ENCODE measurements at regions not wholly inside any gene's neighbourhood (a gene's known extent, or its start where the extent isn't known, plus 50 kb on each side); places are given as distances from the start of the nearest gene placed in this dataset.
A peak's percentile ranks its signal among the peaks of the same experiment; 100 is the strongest.

GRCh38 chr6:165864925-165865324 is 201.9 kb upstream of the PDE10A start:
- DNase-seq, result no peak

- no peak for DNase-seq
Measured at GRCh38 chr6:165864218-165864617, 201.2 kb upstream of the PDE10A start.

DNA sequence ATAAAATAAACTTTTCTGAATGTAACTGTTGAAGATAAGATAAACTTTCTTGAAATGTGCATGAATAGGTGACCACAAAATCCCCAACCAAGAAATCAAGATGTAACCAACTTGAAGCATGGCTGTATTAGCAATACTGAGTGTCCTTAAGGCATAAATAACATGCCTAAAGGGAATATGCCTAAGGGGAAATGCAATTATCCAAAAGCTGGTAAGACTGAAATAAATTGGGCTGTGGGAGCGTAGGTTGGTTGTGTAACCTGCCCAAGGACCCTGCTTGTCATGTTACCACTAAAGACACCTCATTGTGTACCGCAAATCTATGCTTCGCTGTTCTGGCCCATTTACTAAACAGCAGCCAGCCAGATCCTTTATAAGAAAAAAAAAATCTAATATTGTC is 200.8 kb upstream of the PDE10A start:
- DNase-seq, result no peak

GRCh38 chr6:165862813-165863212 is 199.8 kb upstream of the PDE10A start:
- no peak for DNase-seq

DNA sequence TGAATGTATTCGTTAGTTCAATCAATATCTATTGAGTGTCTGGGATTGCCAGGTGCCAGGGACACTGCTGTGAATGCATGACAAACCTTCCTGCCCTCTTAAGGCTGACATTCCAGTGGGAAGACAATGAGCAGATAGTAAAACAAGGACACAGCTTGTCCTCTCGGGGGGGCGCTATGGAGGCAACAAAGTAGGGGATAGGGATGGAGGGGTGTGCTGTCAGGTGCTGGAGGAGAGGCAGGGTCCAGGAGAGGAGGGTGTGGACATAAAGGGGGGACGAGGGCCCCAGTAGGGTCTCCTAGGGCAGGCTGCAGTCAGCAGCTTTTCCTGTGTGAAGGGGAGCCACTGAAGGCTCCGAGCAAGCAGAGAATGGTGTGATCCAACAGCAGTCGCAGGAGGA is 198.2 kb upstream of the PDE10A start:
- DNase-seq, result no peak

DNA sequence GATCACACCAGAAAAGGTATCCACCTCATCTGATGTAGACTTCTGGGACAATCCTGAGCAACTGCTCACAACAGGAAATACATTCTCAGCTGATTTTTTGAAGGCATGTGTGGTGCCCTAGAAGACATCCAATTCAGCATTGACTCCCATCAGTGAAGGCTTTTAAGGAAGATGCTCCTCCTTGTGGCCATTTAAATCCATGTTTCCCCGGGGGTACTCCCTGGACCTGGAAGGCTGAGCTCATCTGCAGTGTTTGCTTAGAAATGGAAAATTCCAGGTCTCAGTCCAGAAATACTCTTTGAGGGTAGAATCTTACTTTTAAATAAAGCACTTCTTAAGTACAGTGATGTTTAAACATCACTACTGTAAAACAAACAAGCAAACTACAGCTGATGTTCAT is 195.5 kb upstream of the PDE10A start:
- DNase-seq, result no peak

GRCh38 chr6:165855856-165856255 is 192.8 kb upstream of the PDE10A start:
- DNase-seq, result no peak

DNA sequence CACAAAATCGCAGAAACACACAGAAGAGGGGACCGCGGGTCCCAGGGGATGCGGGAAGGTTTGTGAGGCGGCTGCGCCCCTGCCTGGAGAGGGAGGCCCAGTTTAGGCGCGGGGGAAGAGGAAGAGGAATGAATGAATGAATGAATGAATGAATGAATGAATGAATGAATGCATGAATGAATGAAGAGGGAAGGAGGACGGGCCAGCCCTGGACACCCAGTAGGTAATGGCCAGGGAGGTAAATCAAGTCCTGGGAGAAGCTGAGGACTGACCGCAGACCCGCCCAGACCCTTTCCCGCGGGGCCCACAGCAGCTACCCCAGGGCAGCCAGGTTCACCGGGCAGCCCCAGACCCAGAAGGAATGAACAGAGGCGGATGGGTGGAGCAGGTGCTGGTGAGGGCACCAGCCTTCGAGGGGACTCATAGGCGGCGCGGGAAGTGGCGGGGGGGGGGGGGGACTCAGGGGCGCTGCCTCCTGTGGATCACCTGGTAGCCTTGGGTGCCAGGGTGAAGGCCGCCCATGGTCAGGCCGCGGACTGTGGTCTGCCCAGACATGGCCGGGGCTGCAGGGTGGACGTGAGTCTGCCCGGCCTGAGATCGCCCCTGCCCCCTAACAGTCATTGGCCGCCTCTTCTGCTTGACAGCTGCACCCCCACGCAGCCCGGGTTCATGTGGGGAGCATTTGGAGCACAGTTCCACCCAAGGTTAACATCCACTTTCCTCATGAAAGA is 192.0 kb upstream of the PDE10A start:
- no peak for DNase-seq

- DNase-seq, result no peak
Measured at GRCh38 chr6:165854061-165854862, 191.2 kb upstream of the PDE10A start.

- no peak for DNase-seq
Measured at GRCh38 chr6:165852676-165853075, 189.6 kb upstream of the PDE10A start.

DNA sequence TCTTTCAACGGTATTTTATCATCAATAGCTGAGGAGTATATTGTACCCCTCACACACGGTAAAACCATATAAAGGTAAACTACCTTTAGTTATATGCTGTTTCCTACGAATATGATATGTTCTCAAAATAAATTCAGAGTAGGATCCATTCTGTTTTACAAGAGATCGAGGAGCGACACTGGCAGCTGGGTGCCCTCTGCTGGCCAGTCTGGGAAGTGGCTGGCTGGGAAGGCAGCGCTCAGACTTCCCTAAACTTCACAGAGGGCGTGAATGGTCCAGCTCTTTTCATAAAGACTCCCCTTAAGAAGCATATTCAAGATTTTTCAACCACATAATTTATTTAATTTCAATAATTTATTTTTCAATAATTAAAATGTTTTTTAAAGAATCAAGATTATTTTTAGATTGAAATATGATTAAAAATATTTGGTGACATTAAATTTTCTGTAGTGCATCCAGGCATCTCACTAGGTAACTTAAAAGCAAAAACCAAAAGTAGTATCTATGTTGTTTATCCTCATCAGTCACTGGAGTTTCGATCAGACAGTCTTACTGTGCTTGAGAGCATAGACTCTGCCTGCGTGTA is 187.5 kb upstream of the PDE10A start:
- DNase-seq, result peak; percentile 4

DNA sequence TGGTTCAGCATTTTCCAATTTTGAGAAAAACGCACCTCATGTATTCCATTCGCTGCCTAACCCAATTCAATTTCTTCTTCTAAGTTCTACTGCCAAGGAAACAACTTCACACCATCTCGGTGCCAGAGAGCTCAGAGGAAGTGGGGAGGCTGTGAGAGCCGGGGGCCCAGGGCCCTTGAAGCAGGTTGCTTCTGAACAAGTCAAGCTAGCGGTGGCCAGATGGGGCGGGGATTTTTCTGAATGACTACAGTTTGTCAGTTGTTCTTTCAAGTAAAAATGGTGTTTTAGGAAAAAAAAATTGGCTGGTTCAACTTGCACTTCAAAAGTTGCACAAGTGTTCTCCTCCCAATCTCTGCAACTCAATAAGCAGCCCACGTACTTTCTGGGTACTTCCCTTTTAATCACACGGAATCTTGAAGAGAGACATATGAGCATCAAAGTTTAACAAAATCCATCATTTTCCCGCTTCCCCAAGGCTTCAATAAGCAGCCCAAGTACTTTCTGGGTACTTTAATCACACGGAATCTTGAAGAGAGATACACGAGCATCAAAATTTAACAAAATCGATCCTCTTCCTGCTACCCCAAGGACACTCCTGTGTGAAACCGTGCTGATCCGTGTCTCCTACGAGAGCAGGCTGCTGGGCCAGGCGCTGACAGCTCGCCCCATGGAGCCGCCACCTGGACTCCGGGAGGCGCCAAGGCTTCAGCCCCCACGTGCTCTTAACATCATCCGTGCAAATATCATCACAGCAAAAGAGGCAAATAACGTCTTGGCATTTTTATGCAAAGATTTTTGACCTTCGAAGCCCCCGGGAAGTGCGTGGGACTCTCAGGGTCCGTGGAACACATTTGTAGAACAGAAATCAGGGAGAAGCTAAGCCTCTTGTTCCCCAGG is 186.7 kb upstream of the PDE10A start:
- DNase-seq, result no peak

DNA sequence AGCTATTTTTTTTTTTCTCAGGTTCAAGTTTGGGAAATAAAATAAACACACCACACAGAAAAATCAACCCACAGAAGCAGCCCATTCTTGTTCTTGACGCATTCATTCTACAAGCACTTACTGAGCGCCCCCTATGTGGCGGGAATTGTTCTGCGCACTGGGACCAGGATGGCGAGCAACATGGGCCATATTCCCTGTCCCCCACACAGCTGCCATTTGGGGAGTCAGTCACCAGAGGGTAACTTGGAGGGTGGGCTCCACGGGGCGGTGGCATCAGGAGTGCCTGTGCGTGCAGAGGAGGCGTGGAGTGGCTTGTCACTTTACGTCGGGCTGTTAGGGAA is 185.0 kb upstream of the PDE10A start:
- no peak for DNase-seq

DNA sequence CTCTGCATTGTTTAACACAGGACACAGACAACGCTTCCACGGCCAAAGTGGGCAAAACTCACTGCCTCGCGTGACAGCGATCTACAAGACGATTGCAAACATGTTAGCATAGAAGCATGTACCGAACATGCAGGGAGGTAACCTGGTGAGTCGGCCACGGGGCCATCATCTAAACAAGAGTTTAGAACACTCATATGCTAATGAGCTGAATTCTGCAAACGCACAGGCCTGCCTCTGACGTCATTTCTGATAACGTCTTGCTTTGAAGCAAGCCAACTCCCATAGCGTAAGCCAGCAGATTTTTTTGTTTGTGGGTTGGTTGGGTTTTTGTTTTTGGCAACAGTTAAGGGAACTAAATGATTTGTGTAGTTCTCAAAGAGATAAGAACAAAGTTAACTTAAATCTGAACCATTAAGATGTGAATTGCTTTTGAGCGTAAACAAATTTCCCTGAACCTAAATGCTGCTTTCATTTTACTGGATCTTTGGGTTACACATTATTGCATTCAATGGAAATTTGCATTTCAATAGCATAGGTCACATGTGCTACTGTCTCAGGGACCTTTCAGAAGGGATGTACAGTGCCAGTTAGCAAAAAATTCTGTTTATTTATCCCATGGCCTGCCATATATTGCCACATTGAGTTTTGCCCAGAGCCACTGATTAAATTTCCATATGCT is 184.5 kb upstream of the PDE10A start:
- DNase-seq, result no peak

DNA sequence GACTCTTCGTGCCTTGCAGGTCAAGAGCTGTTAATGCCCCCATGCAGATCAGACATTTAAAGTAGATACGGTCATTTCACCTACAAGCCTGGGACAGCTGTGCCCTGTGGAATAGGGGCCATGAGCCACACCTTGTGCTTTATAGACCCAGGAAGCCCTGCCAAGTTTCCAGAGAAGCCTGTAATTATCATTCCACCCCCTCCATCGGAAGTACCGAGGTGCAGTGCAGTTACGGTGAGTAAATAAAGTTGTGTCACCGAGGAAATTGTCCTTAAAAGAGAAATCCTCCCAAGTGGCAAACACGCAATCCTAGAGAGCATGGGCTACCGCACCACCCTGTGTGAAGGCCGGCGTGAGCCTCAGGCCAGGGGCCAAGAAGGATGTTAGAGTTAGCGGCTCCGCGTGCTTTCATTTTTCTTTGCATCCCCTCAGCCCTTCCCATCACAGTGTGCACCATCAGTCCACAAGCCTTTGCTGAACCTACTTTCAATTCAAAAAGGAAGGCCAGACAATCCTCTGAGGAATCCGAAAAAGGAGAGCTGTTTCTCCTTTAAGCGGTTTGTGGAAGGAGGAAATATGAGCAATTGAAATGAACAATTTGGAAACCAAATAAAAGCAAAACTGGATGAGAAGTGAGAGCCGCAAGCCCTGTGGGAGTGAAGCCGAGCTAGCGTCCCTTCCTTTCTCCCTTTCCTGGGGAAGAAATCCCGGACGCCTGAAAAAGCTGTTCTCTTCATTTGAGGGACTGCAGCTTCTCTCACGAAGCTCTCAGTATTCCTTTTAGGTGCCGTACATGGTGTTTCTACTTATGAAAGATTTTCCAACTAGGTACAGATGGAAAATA is 183.3 kb upstream of the PDE10A start:
- no peak for DNase-seq

GRCh38 chr6:165845493-165845892 is 182.5 kb upstream of the PDE10A start:
- no peak for DNase-seq

DNA sequence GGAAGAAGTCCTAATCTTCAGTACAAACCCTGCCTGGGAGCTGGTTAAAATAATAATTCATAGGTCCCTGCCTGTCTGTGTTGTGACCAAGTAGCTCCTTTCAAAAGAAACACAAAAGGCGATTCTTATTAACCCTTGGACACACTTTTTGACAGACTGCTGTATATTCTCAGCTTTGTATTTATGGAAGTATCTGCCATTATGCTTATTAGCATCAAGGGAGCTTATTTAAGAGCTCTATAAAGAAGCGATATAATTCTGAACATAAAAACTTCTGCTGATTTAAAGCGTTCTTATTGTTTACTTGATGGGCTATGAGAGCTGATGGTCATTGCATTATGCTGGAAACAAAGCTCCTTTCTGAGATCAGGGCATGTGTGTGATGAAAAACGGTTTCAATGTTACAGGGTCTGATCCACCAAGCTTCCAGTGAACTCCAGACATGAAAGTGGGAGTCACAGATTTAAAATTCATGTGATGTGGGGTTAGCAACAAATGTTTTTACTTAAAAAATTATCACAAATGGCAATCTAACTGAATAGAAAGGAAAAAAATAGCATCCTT is 181.8 kb upstream of the PDE10A start:
- DNase-seq, result no peak

DNA sequence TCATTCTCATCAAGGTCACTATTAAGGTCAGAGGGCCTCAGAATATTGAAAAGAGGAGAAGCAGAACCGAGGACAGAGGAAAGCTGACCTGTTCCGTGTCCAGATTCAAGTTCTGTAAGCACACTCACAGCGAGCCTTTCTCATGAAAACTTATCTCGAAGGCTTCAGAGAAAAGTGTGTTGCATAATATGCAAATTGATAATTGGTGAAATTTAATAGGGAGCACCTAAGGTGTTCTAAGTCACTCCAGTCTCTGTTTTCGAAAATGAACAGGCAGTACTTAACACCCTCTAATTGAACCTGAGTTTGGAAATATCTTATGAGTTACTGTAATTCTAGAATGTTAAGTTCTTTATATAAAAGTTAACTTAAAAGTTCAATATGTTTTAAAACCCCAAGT is 181.2 kb upstream of the PDE10A start:
- no peak for DNase-seq

DNA sequence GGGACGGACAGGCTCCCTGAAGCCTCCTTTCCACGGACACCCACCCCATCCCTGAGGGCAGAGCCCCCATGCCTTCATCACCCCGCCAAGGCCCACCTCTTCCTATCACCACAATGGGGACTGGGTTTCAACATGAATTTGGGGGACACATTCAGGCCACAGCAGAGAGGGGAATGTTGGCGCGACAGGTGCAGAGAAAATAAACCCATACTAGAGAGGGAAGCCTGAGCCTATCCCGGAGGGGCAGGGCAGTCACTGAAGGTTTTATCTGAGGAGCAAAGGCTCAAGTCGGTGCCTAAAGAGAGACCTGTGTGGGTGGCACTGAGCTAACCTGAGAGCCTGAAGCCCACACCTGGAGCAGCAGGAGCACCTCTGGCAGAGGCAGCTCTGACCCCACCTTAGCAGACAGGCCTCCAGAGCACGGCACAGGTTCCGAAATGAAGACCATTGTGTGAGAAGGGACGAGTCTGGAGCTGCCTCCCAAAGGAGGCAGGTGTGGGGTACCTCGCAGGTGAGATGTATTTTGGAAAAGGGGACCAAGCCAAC is 180.6 kb upstream of the PDE10A start:
- DNase-seq, result no peak

DNA sequence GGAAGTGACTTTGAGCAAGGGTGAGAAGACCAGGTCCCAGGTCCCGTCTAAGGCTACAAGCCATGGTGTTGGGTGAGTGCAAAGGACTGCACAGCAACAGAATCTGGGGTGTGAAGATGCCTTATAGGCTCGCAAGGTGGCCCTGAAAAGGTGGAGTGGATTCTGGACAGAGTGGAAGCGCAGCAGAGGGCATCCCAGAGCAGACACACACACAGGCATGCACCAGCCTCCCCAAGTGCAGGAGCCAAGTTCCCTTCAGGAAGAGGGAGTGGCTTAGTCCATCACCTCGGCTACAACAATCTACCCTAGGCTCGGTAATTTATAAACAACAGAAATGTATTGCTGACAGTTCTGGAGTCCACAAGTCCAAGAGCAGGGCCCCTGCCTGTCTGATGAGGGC is 180.1 kb upstream of the PDE10A start:
- DNase-seq, result no peak
